ENCODE measurements at regions not wholly inside any gene's neighbourhood (a gene's known extent, or its start where the extent isn't known, plus 50 kb on each side); places are given as distances from the start of the nearest gene placed in this dataset.
"Not testable (repeated sequence)": the region's sequence is repeated elsewhere in the genome, so short reads cannot be mapped to it uniquely, and the experiment has no call there.

- no peak for DNase-seq
Measured at GRCh38 chr15:99819981-99820718, 86.9 kb upstream of the LYSMD4 start.

- DNase-seq: no peak
Measured at GRCh38 chr15:99818872-99819271, 85.6 kb upstream of the LYSMD4 start.

- not testable (repeated sequence) for DNase-seq
Measured at GRCh38 chr15:99816862-99817261, 83.6 kb upstream of the LYSMD4 start.

GRCh38 chr15:99810663-99811062 lies 77.4 kb upstream of the LYSMD4 start:
- DNase-seq: not testable (repeated sequence)

- DNase-seq: not testable (repeated sequence)
Measured at GRCh38 chr15:99799854-99800250, 66.6 kb upstream of the LYSMD4 start.

- not testable (repeated sequence) for DNase-seq
Measured at GRCh38 chr15:99799182-99799853, 66.1 kb upstream of the LYSMD4 start.

- not testable (repeated sequence) for DNase-seq
Measured at GRCh38 chr15:99796940-99797870, 64.0 kb upstream of the LYSMD4 start.

- DNase-seq: not testable (repeated sequence)
Measured at GRCh38 chr15:99791881-99792807, 58.9 kb upstream of the LYSMD4 start.

GRCh38 chr15:99790751-99791150 lies 57.5 kb upstream of the LYSMD4 start:
- not testable (repeated sequence) for DNase-seq

- DNase-seq: no peak
Measured at GRCh38 chr15:99788156-99788555, 54.9 kb upstream of the LYSMD4 start.

- not testable (repeated sequence) for DNase-seq
Measured at GRCh38 chr15:99784800-99785199, 51.6 kb upstream of the LYSMD4 start.

- DNase-seq: not testable (repeated sequence)
Measured at GRCh38 chr15:99783918-99784619, 50.8 kb upstream of the LYSMD4 start.
